ENCODE measurements at regions not wholly inside any gene's neighbourhood (a gene's known extent, or its start where the extent isn't known, plus 50 kb on each side); places are given as distances from the start of the nearest gene placed in this dataset.

GRCh38 chr2:82234283-82234874, 1929.8 kb upstream of the LRRTM1 start:
- TF ChIP-seq POLR2A (IDR thresholded peaks at IDR 0.05; ENCODE audit: low read length) (no peak), GATA1 (IDR thresholded peaks at IDR 0.05; ENCODE audit: low read depth, low read length) (no peak)
